CD4-positive, alpha-beta T cell treated with Interleukin-12 subunit alpha and Interleukin-12 subunit beta, for 1 hour (primary cell): ENCODE measurements at regions not wholly inside any gene's neighbourhood (a gene's known extent, or its start where the extent isn't known, plus 50 kb on each side); places are given as distances from the start of the nearest gene placed in this dataset.
"Not testable (repeated sequence)": the region's sequence is repeated elsewhere in the genome, so short reads cannot be mapped to it uniquely, and the experiment has no call there.

Experiments
- DNase-seq: peaks from one replicate; pipeline ENCODE4 v3.0.0-alpha.2; 2020

GRCh38 chr1:88612292-88612691, 71.8 kb upstream of the PKN2 start:
- no peak for DNase-seq

GRCh38 chr1:88612773-88613172, 71.3 kb upstream of the PKN2 start:
- no peak for DNase-seq

GRCh38 chr1:88618331-88618730, 65.7 kb upstream of the PKN2 start:
- no peak for DNase-seq

- not testable (repeated sequence) for DNase-seq
Observed at GRCh38 chr1:88623101-88623500, 61.0 kb upstream of the PKN2 start.
